ENCODE measurements at regions not wholly inside any gene's neighbourhood (a gene's known extent, or its start where the extent isn't known, plus 50 kb on each side); places are given as distances from the start of the nearest gene placed in this dataset.

GRCh38 chr2:156909983-156910382 is 347.5 kb upstream of the GALNT5 start:
- TF ChIP-seq CTCF (IDR thresholded peaks at IDR 0.05) (no peak), POLR2A (IDR thresholded peaks at IDR 0.05) (no peak)

Measured in uterus (tissue), 2 donors.